Chondrocyte (in vitro differentiated cells): ENCODE measurements at regions not wholly inside any gene's neighbourhood (a gene's known extent, or its start where the extent isn't known, plus 50 kb on each side); places are given as distances from the start of the nearest gene placed in this dataset.

Experiments
- DNase-seq: peaks from one replicate; pipeline ENCODE4 v3.0.0; 2021; ENCODE audit warnings: mixed read lengths, low spot score
- H3K27ac Mint-ChIP-seq: one replicate; pipeline ENCODE4 v1.8.0; 2021; ENCODE audit warnings: mild to moderate bottlenecking, moderate library complexity, mixed read lengths; ENCODE audit not compliant: unreplicated experiment
- H3K27me3 Mint-ChIP-seq: 2 replicates; pipeline ENCODE4 v1.8.0; 2021; ENCODE audit warnings: low read depth, mixed read lengths
- H3K36me3 Mint-ChIP-seq: 2 replicates; pipeline ENCODE4 v1.8.0; 2021; ENCODE audit warnings: low read depth, mixed read lengths
- H3K4me1 Mint-ChIP-seq: 2 replicates; pipeline ENCODE4 v1.8.0; 2021; ENCODE audit warnings: low read depth, mild to moderate bottlenecking, mixed read lengths
- H3K4me3 Mint-ChIP-seq: one replicate; pipeline ENCODE4 v1.8.0; 2021; ENCODE audit warnings: mild to moderate bottlenecking, moderate library complexity, mixed read lengths; ENCODE audit not compliant: unreplicated experiment
- H3K9me3 Mint-ChIP-seq: 2 replicates; pipeline ENCODE4 v1.8.0; 2021; ENCODE audit warnings: low read depth, mixed read lengths
- TF ChIP-seq, protein P1 (sequence below): fragments of 200-600 bp; sonication (generic); IDR thresholded peaks from 2 replicates; pipeline ENCODE4 v1.5.0; 2021; ENCODE audit warnings: antibody characterized with exemption, mild to moderate bottlenecking, moderate library complexity

DNA sequence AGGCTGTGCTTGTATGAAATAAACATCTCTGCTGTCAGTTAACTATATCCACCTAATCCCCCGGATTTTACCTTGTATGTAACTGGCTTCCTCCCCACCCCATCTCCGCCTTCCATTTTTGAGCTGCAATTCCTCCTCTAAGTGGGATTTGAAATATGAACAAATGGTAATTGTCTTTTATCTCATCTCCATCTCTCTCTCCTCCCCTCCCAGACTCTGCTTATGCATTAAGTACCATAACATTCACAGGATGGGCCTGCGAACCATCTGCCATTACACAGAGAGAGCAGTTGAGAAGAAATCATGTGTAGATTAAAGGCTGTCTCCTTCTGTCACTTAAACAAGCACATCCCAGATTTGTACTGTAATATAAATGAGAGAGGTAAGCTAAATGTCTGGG is 1169.9 kb downstream of the TYW1 start:
- no peaks in the 10 kb centered on the region for H3K4me1 Mint-ChIP-seq
- DNase-seq: no peak
- H3K27ac Mint-ChIP-seq: no peak overlapping the region
- peaks cover 4% of the 10 kb centered on the region for H3K27me3 Mint-ChIP-seq
- TF ChIP-seq, protein P1, sequence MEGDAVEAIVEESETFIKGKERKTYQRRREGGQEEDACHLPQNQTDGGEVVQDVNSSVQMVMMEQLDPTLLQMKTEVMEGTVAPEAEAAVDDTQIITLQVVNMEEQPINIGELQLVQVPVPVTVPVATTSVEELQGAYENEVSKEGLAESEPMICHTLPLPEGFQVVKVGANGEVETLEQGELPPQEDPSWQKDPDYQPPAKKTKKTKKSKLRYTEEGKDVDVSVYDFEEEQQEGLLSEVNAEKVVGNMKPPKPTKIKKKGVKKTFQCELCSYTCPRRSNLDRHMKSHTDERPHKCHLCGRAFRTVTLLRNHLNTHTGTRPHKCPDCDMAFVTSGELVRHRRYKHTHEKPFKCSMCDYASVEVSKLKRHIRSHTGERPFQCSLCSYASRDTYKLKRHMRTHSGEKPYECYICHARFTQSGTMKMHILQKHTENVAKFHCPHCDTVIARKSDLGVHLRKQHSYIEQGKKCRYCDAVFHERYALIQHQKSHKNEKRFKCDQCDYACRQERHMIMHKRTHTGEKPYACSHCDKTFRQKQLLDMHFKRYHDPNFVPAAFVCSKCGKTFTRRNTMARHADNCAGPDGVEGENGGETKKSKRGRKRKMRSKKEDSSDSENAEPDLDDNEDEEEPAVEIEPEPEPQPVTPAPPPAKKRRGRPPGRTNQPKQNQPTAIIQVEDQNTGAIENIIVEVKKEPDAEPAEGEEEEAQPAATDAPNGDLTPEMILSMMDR: no peak
- no peaks in the 10 kb centered on the region for H3K36me3 Mint-ChIP-seq
- H3K9me3 Mint-ChIP-seq: peaks cover 14% of the 10 kb centered on the region
- no peak overlapping the region for H3K4me3 Mint-ChIP-seq

GRCh38 chr7:68173513-68173912 is 1176.9 kb downstream of the TYW1 start:
- peaks cover 3% of the 10 kb centered on the region for H3K9me3 Mint-ChIP-seq
- H3K27ac Mint-ChIP-seq: no peak overlapping the region
- peaks cover 4% of the 10 kb centered on the region for H3K27me3 Mint-ChIP-seq
- no peak for DNase-seq
- H3K36me3 Mint-ChIP-seq: no peaks in the 10 kb centered on the region
- no peak overlapping the region for H3K4me3 Mint-ChIP-seq
- TF ChIP-seq, protein P1: no peak
- no peaks in the 10 kb centered on the region for H3K4me1 Mint-ChIP-seq

GRCh38 chr7:68176974-68177373 is 1180.3 kb downstream of the TYW1 start:
- Mint-ChIP-seq H3K4me3 (no peak overlapping the region), H3K27me3 (peaks cover 2% of the 10 kb centered on the region), H3K4me1 (no peaks in the 10 kb centered on the region), H3K9me3 (no peaks in the 10 kb centered on the region), H3K36me3 (no peaks in the 10 kb centered on the region), H3K27ac (no peak overlapping the region)
- DNase-seq: peak; percentile 46
- TF ChIP-seq, protein P1: peak; percentile 91

DNA sequence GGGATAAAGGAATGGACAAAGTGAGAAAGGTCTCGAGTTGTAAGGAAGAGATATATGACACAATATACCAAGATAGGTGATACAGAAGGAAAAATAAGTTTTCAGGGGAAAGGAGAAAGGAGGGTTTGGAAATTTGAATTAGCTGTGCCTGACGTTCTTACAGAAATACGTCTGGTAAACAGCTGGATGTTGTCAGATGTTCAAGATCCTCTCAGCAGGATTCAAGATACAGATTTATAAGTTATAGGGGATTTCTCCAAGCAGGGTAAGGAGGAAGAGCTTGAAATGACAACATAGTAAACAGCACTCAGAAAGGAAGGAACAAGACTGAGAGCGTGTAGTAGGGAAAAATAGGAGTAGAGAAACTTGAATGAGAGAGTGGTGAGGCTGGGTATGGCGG is 1184.1 kb downstream of the TYW1 start:
- TF ChIP-seq, protein P1: no peak
- Mint-ChIP-seq H3K27ac (no peak overlapping the region), H3K36me3 (no peaks in the 10 kb centered on the region), H3K4me1 (peaks cover 5% of the 10 kb centered on the region), H3K27me3 (no peaks in the 10 kb centered on the region), H3K4me3 (no peak overlapping the region), H3K9me3 (no peaks in the 10 kb centered on the region)
- no peak for DNase-seq

- no peak overlapping the region for H3K4me3 Mint-ChIP-seq
- H3K27ac Mint-ChIP-seq: peak overlapping the region; percentile 46
- no peaks in the 10 kb centered on the region for H3K9me3 Mint-ChIP-seq
Observed at GRCh38 chr7:68183176-68183575, 1186.5 kb downstream of the TYW1 start.

More at GRCh38 chr7:68183176-68183575, 1186.5 kb downstream of the TYW1 start:
- TF ChIP-seq, protein P1: no peak
- Mint-ChIP-seq H3K27me3 (no peaks in the 10 kb centered on the region), H3K36me3 (no peaks in the 10 kb centered on the region), H3K4me1 (peaks cover 5% of the 10 kb centered on the region)
- DNase-seq: peak; percentile 35
